Adrenal gland (tissue), 5 donors: ENCODE measurements at regions not wholly inside any gene's neighbourhood (a gene's known extent, or its start where the extent isn't known, plus 50 kb on each side); places are given as distances from the start of the nearest gene placed in this dataset.

Source experiments
- CTCF ChIP-seq, 6 experiments: fragments of 450-650 bp in 4 of 6; fragments of 200-600 bp in 2 of 6; sonication (generic) in 1 of 6; IDR thresholded peaks; 1 replicate in 5 of 6; 2 replicates in 1 of 6; pipeline versions ENCODE4 v1.5.1 to v1.8.0; 2016 to 2021; ENCODE audit warnings: antibody characterized with exemption in 6 of 6, mild to moderate bottlenecking in 2 of 6, moderate library complexity in 1 of 6
- POLR2A ChIP-seq, 2 donors: fragments of 450-650 bp; IDR thresholded peaks; one replicate each; pipeline ENCODE4 v1.6.1; 2017; ENCODE audit warnings: antibody characterized with exemption in 2 of 2, mild to moderate bottlenecking in 2 of 2, moderate library complexity in 1 of 2
- donor health status: DM: no; HTN: no; CAD: no.

GRCh38 chr20:1813674-1814635 is 81.3 kb upstream of the SIRPA start:
- TF ChIP-seq POLR2A (IDR thresholded peaks at IDR 0.05), result no peak
- no peak for TF ChIP-seq CTCF (IDR thresholded peaks at IDR 0.05)
